Right ventricle myocardium inferior (tissue), 1 donor: ENCODE measurements at regions not wholly inside any gene's neighbourhood (a gene's known extent, or its start where the extent isn't known, plus 50 kb on each side); places are given as distances from the start of the nearest gene placed in this dataset.
A peak's percentile ranks its signal among the peaks of the same experiment; 100 is the strongest.
"Not testable (repeated sequence)": the region's sequence is repeated elsewhere in the genome, so short reads cannot be mapped to it uniquely, and the experiment has no call there.

ENCODE experiments used
- ATAC-seq: fragments of 200-7000 bp; cut with Tn5 transposase; one replicate; pipeline ENCODE4 v1.9.1; 2020; ENCODE audit warnings: mild to moderate bottlenecking, moderate library complexity
- DNase-seq: peaks from one replicate; pipeline ENCODE4 v3.0.0; 2021; ENCODE audit errors: missing footprints
- intact Hi-C: fragments of 100-400 bp; cut with DNase I; formaldehyde crosslinking; loops from one replicate; pipeline ENCODE4 v1.11.0; 2022
- donor health status: DM: no; HTN: yes; CAD: no; lungs with severe emphysema.

DNA sequence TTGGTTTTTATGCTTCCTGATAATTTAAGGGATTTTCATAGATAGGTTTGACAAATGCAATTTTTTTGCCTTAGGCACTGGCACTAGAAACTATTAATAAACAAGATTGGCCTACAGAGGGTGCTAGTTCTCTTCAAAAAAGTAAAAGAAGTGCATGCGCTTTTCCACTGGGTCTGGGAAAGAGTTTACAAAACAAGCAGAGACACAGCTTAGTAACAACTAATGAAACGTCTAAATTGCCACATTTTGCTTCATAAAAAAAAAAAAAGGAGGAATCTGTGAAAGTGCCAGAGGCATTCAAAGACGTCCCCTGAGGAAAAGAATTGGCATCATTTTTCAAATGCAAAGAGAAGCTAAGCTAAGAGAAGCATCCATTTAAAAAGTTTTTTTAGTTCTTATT lies 58.3 kb upstream of the EEA1 start:
- intact Hi-C loops = loop anchor here (1.0 to 5.0 kb wide), 6 partner anchors 125 to 431 kb away; no protein-coding TSS in a partner anchor

DNA sequence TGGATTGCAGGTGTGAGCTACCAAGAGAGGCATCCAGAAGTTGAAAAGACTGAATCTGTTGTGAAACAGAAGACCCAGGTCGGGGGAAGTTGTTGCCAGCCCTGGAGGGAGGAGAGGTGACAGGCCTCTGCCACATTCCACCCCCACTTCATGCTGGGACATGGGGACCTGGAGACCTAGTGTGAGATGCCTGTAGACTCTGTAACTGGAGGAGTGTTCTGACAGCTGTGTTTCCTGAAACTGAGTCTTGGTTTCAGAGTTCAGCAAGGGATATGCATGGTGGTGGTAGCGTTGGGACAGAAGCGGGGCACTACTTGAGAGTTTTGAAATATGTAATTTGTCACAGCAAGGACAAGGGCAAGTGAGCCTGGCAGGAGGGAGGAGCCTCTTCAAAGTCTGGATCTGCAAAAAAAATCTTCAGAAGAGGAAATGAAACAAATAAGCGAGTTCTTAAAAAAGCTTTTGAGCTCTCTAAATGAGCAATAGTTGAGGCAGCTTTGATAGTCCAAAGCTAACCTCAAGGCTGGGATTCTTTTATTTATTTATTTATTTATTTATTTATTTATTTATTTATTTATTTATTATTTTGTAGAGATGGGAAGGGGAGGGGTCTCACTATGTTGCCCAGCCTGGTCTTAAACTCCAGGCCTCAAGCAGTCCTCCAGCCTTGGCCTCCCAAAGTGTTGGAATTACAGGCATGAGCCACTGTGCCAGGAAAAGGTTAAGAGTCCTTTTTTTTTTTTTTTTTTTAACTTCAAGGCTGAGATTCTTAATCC lies 58.9 kb upstream of the EEA1 start:
- DNase-seq (no peak), ATAC-seq (peak; percentile 73)
- intact Hi-C loops = loop anchor here (1.0 to 5.0 kb wide), 7 partner anchors 72 to 431 kb away; no protein-coding TSS in a partner anchor

More for the DNA sequence above, 58.3 kb upstream of the EEA1 start:
- DNase-seq = no peak
- ATAC-seq = peak; percentile 80

DNA sequence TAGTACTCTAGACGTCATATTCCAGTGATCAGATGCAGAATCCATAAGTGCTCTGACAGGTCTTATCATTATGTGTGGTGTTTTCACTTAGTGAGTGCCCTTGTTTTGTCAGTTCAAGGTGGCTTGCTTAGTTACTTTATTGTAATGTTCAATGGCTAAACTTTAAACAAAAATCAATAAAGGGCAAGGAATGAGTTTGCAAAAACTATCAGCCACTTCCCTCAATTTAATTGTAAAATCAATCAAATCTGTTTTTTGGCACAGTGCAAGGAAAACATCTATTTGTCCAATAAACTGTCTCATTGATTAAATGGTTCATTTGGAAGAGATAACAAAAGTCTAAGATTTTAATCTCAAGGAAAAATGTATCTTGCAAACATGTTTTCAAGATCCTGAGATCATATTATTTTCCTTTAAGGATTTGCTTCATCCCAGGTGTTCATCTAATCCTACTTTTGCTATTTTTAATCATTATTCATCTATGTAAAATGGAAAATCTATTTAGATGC lies 59.6 kb upstream of the EEA1 start:
- intact Hi-C loops = loop anchor here (1.0 to 5.0 kb wide), 5 partner anchors 72 to 409 kb away; no protein-coding TSS in a partner anchor
- peak; percentile 58 for ATAC-seq

DNA sequence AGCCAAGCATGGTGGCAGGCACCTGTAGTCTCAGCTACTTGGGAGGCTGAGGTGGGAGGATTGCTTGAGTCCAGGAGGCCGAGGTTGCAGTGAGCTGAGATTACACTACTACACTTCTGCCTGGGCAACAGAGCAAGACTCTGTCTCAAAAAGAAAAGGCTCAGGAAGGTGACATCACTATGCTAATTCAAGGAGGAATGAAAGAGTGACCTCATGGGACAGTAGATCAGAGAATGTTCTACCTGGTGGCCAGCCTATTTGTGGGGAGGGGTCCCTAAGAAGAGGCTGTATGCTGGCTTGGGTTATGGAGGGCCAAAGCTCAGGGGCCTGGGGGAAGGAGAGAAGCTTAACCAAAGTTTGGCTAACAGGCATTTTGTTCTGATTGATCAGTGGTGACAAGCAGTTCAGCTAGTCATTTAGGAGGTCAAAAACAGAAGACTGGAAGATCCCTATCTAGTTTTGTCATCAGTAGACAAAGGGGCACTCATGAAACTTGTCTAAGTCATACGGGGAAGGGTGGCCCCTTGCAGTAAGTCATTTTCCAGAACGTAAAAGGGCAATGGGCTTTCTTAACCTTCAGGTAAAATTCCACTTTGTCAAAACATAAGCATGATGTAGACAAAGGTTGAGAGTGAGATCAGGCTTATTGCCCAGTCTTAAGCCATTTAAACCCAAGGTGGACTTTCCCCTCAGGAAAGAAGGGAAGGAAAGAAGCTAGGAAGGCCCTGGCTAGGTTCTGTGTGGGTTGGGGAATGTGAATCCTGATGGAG lies 60.8 kb upstream of the EEA1 start:
- intact Hi-C loops = loop anchor here (5.0 kb wide), 4 partner anchors 122 to 407 kb away; no protein-coding TSS in a partner anchor
- ATAC-seq = no peak
- DNase-seq = no peak

More for the DNA sequence above, 59.6 kb upstream of the EEA1 start:
- DNase-seq = no peak

DNA sequence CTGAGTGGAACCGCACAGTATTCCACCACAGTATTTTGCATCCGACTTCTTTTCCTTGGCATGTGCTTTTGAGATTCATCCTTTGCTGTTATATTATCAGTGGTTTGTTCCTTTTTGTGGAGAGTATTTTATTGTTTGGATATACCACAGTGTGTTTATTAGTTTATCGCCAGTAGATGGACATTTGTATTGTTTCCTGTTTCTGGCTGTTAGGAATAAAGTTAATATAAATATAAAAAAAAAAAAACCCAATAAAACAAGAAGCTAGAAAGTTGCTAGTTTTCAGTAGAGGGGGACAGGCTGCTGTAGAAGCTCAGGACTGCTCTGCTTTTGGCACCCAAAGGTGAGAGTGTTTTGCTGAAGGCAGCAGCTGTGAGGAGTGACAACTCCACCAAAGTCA lies 62.0 kb upstream of the EEA1 start:
- no peak for ATAC-seq
- intact Hi-C loops = no loop called here
- no peak for DNase-seq

DNA sequence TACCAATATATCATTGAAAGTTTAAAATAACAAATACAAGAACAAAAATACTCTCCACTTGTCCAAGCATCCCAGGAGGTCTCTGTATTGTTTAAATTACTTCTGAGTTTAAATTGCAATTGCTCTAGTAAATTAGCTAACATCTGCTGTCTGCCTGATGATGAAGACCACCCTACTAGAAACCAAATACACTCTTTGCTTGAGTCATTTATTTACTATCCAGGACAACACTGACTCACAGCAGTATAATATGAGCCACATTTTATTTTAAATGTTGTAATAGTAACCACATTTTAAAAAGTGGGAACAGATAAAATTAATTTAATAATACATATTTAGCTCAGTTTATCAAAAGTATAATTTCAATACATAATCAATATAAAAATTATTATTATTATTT lies 62.9 kb upstream of the EEA1 start:
- ATAC-seq (no peak), DNase-seq (no peak)
- intact Hi-C loops = no loop called here

DNA sequence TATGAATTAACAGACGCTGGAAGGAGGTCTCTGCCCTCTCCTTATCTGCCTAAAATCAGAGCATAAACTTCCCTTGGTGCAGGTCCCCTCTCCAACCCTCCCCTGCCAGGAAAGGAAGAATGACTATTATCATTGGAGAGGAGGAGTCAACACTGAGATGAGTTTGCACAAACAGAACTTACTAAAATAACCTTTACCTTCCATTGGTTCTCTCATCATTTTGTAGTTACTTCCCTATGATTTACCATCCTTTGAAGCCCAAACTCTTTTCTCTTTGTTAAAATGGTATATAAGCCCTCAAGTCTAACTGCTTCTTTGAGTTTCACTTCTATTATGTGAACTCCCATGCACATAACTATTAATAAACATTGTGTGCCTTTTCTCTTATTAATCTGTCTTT lies 64.2 kb upstream of the EEA1 start:
- DNase-seq (no peak), ATAC-seq (no peak)
- intact Hi-C loops = no loop called here

DNA sequence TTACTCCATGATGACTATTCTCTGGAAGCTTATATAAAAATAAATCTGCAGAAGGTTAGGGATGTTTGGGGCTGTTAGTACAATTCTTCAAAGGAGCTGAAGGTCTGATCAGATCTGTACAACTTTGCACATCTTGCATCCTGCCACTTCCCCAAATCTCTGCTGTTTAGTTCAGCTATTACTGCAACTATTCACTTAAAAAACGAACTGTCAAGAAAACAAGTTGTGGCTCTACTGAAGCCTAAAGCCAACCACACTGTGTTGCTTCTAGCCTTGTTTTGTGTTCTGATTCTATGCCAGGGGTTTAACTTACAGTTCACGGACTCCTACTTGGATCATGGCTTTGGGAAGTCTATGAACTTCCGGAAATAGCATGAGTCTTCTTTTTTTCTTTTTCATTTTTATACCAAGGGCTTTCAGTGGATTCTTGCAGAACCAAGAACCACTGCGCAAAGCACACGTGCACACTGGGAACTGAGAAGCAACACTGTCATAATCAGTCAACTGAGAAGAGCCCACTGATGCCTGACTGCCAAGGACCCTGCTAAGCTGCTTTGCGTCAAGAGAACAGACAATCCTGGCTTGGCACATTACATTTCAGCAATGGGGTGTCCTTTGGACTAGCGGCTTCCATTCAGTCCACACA lies 66.3 kb upstream of the EEA1 start:
- intact Hi-C loops = no loop called here
- no peak for ATAC-seq
- no peak for DNase-seq

DNA sequence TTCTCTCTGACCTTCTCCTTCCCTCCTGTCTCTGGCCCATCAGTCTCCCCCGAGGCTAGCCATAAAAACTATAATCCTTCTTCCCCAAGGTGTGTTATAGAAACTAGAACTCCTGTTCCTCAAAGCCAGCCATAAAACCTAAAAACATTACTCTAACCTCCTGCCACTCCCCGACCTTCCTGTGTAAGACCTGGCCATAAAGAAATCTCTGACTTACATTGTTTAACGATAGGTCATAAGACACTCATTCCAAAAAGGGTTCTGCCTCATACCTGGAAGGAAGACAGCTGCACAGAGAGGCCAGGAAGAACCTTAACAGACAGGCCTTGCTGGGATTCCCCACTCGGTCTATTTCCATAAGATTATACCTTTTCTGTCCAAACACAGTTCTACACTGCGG lies 70.9 kb upstream of the EEA1 start:
- intact Hi-C loops = no loop called here
- no peak for DNase-seq
- no peak for ATAC-seq

DNA sequence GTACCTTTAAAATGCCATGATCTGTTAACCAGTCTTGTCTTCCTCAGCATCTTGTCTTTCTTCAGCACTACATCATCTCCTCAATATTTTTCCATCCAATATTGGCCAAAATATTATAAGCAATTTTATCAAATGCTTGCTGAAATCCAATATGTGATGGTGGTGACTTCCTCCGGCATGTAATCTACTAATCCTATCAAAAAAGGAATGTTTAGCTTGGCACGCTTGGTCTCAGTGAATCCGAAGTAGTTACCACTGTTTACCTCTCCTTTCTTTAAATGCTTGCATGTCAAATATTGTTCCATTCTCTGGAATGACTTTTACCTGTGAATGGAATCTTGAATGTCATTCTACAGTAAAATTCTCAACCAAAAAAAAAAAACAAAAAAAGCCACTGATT lies 72.3 kb upstream of the EEA1 start:
- intact Hi-C loops = no loop called here
- DNase-seq = no peak
- no peak for ATAC-seq

DNA sequence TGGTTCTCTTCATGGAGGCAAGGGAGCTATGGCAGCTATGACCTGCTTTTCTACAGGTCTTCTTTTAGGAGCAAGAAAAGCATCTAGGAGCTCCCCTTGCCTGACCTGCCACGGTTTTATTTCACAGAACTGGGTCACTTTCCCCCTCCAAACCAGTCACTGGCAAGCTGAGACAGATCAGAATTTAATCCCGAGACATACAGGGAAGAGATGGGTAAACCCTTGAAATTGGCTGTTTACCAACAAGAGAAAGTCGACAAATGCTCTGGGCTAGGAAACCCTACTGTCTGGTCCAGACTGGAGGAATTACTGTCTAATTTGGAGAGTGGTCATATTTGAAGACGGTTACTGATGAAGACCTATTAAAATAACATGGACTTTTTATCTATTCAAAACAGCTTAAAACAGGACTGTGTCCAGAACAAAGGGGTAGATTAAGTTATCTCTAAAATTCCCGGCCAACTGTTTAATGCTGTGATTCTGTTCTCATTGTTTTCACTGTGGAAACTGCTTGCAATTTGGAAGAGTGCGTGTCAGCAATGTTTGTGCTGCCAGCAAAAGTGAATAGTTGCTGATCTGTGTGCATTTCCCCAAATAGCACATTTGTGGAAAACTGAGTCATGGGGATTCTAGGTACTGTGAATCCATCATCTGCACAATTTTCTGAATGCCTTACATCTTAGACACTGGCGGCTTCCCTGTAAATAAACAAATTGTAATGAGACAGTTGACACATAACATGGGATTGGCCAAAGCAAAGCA lies 73.4 kb upstream of the EEA1 start:
- no peak for ATAC-seq
- intact Hi-C loops = no loop called here
- DNase-seq = no peak

DNA sequence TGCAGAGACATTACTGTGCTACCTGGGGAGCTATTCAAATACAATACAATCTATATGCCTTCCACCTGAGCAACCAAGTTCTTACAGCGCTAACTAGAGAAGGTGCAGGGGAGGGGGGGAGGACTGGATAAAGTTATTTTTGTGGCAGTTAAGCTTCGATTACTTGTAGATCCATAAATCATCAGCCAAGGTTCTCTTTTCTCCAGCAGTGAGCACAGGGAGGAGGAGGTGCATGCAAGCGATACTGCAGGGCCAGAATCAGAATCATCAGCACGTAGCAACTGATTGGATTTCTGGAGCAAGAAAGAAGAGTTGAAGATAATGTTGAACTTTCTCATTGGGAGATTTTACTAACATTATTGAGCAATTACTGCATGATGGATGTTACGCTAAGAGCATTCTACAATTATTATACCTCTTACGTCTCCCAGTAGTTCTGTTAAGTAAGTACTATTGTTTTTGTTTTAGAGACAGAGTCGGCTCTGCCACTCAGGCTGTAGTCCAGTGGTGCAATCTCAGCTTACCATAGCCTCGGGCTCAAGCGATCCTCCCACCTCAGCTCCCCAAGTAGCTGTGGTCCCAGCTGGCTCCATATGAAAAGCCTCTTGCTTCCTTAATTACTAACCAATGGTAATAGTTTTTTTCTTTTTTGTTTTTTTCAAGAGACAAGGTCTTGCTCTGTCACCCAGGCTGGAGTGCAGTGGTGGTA lies 74.6 kb upstream of the EEA1 start:
- DNase-seq (no peak), ATAC-seq (no peak)
- intact Hi-C loops = no loop called here

DNA sequence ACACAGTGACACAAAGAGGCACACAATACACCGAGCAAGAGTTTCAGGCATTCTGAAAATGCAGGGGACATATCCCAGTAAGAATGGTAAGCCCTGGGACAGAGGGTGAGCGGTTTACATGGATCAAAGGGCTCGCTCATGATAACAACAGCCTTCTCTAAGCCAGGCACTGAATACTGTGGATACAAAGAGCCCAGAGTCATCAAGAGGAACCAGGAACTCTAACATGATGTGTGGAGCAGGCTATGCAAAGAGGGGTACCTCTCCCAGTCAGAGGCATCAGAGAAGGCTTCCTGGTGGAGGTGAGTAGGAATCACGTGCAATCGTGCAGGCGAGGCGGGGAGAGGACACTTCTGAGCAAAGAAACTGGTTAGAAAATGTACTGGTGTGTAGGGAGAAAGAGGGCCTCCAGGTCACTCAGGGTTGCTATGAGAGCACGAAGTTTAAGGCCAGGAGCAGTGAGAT lies 76.9 kb upstream of the EEA1 start:
- intact Hi-C loops = no loop called here
- no peak for ATAC-seq
- DNase-seq = no peak

DNA sequence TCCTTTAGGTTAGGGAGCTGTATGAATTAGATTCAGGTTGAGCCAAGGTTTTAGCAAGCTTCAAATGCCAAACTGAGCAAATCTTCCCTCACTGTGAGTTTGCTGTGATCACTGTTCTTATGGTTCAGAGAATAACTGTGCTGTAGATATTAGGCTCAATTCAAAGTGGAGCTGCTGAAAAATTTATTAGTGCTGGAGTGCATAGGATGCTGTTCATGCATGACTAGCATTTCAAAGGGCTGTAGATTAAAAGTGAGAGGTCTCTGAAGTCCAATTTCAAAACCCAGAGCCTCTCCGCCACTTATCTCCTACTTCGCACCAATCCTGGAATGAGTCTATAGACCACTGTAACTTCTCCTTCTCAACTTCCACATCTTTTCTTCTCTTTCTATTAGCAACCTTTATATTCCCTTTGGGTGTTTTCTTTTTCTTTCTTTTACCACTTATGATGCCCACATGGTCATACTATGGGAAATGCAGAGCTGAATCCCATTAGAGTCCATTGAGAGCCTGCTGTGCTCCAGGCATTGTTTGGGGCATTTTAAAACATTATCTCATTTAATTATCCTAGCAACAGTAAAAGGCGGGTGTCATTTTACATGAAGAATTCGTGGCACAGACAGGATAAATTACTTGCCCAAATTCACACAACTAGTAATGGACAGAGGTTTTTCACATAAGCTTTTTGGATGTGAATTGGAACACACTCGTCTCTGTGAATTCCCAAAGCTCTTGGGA lies 77.5 kb upstream of the EEA1 start:
- intact Hi-C loops = no loop called here
- no peak for ATAC-seq
- no peak for DNase-seq

DNA sequence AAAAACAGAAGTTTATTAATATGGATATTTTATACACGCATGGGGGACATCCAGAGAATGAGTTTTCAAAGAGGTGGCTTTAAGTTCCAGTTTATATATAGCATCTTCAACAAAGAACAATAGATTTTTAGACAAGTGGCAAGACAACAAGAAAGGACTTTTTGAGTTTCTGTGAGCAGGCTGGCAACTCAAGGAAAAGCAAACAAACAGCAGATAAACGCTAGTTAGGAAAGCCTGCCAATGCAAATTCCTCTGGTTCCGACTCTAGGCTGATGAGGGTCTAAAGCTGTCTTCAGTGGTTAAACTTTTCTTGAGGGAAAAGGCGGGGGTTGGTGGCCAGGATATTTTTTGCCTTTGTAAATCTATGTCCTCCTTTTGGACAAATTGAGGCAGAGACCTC lies 78.4 kb upstream of the EEA1 start:
- intact Hi-C loops = no loop called here
- ATAC-seq (no peak), DNase-seq (no peak)

DNA sequence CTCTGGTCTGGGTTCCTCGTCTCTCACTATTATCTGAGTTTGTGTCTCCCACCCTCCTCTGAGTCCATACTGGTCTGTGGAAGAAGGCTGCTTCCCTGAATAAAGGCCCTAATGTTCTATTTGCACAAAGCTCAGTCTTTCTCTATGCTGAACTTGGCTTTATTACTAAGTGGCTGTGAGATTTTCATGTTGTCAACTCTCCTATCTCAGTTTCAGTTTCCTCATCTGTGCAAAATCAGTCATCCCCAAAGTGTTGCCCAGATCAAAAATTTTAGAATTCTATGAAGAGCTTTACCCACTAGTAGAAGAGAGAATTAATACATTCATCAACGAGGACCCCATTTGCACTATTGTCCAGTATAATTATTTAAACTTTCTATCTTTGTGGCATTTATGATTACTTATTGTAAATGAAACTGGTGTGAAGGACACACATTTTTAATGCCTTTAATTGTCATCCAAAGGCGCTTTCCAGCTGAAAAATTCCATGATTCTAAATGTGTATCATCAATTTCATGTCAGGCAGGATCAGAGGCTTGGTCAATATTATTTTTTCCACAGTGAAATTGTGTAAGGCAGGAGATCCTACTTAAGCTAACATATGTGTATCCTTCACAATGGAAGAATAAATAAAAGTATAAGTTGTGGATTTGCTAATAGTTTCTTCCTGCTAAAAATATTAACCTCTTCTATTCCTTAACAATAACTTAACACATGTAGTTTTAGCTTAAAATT lies 79.1 kb upstream of the EEA1 start:
- intact Hi-C loops = no loop called here
- no peak for ATAC-seq
- no peak for DNase-seq

DNA sequence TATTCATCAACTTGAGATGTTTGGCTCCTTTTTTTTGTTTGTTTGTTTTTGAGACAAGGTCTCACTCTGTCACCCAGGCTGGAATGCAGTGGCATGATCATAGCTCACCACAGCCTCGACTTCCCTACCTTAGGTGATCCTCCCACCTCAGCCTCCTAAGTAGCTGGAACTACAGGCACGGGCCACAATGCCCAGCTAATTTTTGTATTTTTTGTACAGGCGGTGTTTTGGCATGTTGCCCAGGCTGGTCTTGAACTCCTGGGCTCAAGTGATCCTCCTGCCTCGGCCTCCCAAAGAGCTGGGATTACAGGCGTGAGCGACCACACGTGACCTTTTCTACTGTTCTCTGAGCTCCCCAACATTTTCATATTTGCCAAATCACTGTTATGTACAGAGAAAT lies 79.8 kb upstream of the EEA1 start:
- intact Hi-C loops, ATAC-seq, DNase-seq: not testable (repeated sequence)
